ENCODE measurements at regions not wholly inside any gene's neighbourhood (a gene's known extent, or its start where the extent isn't known, plus 50 kb on each side); places are given as distances from the start of the nearest gene placed in this dataset.

GRCh38 chr9:13899924-13900323, 414.0 kb downstream of the NFIB start:
- ATAC-seq (ENCODE audit: low FRiP score in 2 of 2) (no peak), DNase-seq (no peak)
- Histone ChIP-seq H3K36me3 (no peaks in the 10 kb centered on the region), H3K27me3 (no peaks in the 10 kb centered on the region), H3K9me3 (no peaks in the 10 kb centered on the region), H3K4me1 (peaks cover 0 to 7% (median 2%) of the 10 kb centered on the region in 4 donors), H3K27ac (peak overlapping the region in 3 of 4 donors; percentile 52 to 77 (median 59)), H3K4me3 (no peak overlapping the region)
- TF ChIP-seq POLR2AphosphoS5 (IDR thresholded peaks at IDR 0.05), result peak; percentile 14 to 31
- no peak for TF ChIP-seq POLR2A (IDR thresholded peaks at IDR 0.05)
- no peak for TF ChIP-seq CTCF (IDR thresholded peaks at IDR 0.05)
- no peak for TF ChIP-seq EP300 (IDR thresholded peaks at IDR 0.05)
- WGBS, 2 donors, result 44 to 48% methylated on average over 7 of the region's 7 CpGs

GRCh38 chr9:13898957-13899356, 415.0 kb downstream of the NFIB start:
- Histone ChIP-seq H3K36me3 (no peaks in the 10 kb centered on the region), H3K4me1 (peaks cover 0 to 7% (median 2%) of the 10 kb centered on the region in 4 donors), H3K27me3 (no peaks in the 10 kb centered on the region), H3K27ac (no peak overlapping the region), H3K4me3 (no peak overlapping the region), H3K9me3 (no peaks in the 10 kb centered on the region)
- no peak for ATAC-seq (ENCODE audit: low FRiP score in 2 of 2)
- WGBS, 2 donors, result 51 to 77% methylated on average over 2 of the region's 2 CpGs
- DNase-seq, result no peak
- TF ChIP-seq POLR2AphosphoS5 (IDR thresholded peaks at IDR 0.05) (no peak), EP300 (IDR thresholded peaks at IDR 0.05) (no peak), POLR2A (IDR thresholded peaks at IDR 0.05) (no peak)

- H3K27ac ChIP-seq, result no peak overlapping the region
- DNase-seq, result no peak
Measured at GRCh38 chr9:13896922-13897835, 416.8 kb downstream of the NFIB start.

GRCh38 chr9:13896047-13896446, 417.9 kb downstream of the NFIB start:
- no peak for ATAC-seq (ENCODE audit: low FRiP score in 2 of 2)
- TF ChIP-seq POLR2AphosphoS5 (IDR thresholded peaks at IDR 0.05) (no peak), POLR2A (IDR thresholded peaks at IDR 0.05) (no peak), EP300 (IDR thresholded peaks at IDR 0.05) (no peak), CTCF (IDR thresholded peaks at IDR 0.05) (no peak)
- Histone ChIP-seq H3K36me3 (no peaks in the 10 kb centered on the region), H3K27me3 (no peaks in the 10 kb centered on the region), H3K4me3 (no peak overlapping the region), H3K27ac (no peak overlapping the region), H3K4me1 (peaks cover 0 to 7% (median 2%) of the 10 kb centered on the region in 4 donors), H3K9me3 (no peaks in the 10 kb centered on the region)
- no peak for DNase-seq
- 68 to 72% methylated on average over 1 of the region's 1 CpG for WGBS, 2 donors

More at GRCh38 chr9:13896922-13897835, 416.8 kb downstream of the NFIB start:
- peaks cover 0 to 7% (median 2%) of the 10 kb centered on the region in 4 donors for H3K4me1 ChIP-seq
- H3K4me3 ChIP-seq, result no peak overlapping the region
- TF ChIP-seq POLR2AphosphoS5 (IDR thresholded peaks at IDR 0.05) (no peak), EP300 (IDR thresholded peaks at IDR 0.05) (no peak), CTCF (IDR thresholded peaks at IDR 0.05) (no peak), POLR2A (IDR thresholded peaks at IDR 0.05) (no peak)
- 78 to 83% methylated on average over 8 of the region's 8 CpGs for WGBS, 2 donors
- H3K9me3 ChIP-seq, result no peaks in the 10 kb centered on the region
- no peaks in the 10 kb centered on the region for H3K36me3 ChIP-seq
- no peak for ATAC-seq (ENCODE audit: low FRiP score in 2 of 2)
- H3K27me3 ChIP-seq, result no peaks in the 10 kb centered on the region

GRCh38 chr9:13885258-13885657, 428.7 kb downstream of the NFIB start:
- H3K4me3 ChIP-seq, result no peak overlapping the region
- no peaks in the 10 kb centered on the region for H3K36me3 ChIP-seq
- TF ChIP-seq EP300 (IDR thresholded peaks at IDR 0.05) (no peak), CTCF (IDR thresholded peaks at IDR 0.05) (no peak), POLR2AphosphoS5 (IDR thresholded peaks at IDR 0.05) (no peak), POLR2A (IDR thresholded peaks at IDR 0.05) (no peak)
- no peaks in the 10 kb centered on the region for H3K27me3 ChIP-seq
- WGBS, 2 donors, result 90 to 97% methylated on average over 1 of the region's 1 CpG
- peaks cover 0 to 3% (median 3%) of the 10 kb centered on the region in 4 donors for H3K9me3 ChIP-seq
- no peaks in the 10 kb centered on the region for H3K4me1 ChIP-seq
- no peak overlapping the region for H3K27ac ChIP-seq
- no peak for ATAC-seq (ENCODE audit: low FRiP score in 2 of 2)
- DNase-seq, result no peak
